ENCODE measurements at regions not wholly inside any gene's neighbourhood (a gene's known extent, or its start where the extent isn't known, plus 50 kb on each side); places are given as distances from the start of the nearest gene placed in this dataset.
"Not testable (repeated sequence)": the region's sequence is repeated elsewhere in the genome, so short reads cannot be mapped to it uniquely, and the experiment has no call there.

DNA sequence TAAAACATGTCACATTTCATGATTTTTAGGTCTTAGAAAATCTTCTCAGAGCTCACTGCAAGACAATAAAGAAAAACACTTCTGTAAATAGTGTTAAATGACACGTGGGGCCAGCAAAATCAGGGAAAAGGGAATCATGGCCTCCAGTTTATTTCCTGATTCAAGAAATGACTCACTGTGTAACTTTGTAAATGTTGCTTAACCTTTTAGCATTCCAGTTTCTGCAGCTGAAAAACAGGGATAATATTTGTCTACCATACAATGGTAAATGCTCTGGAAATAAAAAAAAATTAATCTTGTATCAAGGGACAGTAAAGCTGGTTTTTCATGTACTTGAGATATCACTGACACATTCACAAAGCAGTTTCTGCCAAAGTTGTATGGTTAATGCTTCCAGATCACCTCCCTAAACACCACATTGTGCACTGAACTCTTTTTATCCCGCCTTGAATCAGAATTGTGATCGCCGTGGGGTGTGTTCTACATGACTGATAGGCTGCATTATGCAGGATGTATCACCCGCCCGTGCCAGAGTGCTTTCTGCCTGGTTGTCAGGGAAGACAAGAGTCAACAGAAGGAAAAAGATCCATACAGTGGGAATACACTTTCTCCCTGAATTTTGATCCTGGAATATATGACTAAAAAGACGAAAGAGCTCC lies 238.8 kb downstream of the IKZF2 start:
- no peak for DNase-seq

DNA sequence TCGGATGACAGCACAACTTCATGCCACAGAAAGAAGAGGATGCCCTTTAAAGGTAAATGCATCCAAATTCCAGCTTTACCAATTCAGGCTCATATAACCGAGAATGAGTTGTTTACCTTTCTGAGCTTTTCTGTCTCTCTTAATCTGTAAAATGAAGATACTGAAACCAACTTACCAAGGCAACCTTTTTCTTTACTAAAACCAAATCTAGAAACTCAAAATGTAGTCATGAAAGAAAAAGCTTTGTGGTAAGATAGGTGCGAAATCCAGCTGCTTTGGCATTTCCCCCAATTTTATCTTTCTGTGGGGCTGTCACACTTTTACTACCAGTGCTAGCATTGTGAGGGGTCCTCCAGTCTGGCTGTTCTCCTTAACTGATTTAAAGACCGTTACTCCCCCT lies 240.4 kb downstream of the IKZF2 start:
- no peak for DNase-seq

DNA sequence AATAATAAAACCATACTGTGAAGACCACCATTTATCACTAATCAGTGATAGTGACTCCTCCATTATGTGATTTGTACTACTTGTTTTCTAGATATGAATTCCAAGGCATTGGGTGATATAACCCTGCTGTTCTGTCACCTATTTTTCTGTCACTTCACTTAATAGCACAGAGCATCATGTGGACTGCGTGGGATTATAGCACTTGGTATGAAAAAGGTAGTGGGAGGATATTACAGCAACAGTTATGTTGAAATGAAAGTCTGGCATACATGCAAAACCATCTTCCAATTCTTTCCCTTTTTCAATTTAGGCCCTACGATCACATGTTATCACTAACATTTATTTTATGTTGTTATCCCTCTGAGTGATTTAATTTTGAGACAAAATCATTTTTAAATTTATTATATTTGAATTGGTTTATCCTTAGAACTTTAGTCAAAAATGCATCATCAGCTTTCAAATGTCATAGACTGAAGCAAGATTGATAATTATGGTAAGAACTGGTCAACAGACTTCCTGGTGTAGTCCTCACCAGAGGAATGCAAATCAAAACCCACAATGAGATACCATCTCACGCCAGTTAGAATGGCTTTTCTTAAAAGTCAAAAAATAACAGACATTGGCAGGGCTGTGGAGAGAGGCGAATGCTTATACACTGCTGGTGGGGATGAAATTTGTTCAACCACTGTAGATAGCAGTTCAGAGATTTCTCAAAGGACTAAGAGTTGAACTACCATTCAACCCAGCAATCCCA lies 242.6 kb downstream of the IKZF2 start:
- DNase-seq, result no peak

DNA sequence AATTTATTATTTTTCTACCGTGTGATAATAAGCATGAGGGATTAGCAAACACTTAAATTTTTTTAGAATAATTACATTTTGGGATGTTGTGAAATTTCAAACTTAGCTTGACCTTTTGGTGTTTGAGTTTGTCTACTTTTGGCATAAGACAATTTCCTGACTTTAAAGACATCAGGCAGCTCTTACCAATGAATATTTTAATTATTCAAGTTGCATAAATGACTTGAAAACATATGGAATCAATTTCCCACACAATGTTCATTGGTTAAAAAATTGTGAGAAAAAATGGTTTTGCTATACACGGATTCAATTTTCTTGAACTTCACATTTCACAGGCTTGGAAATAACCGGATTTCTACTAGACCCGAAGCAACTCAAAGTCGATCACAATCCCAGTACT lies 243.4 kb downstream of the IKZF2 start:
- no peak for DNase-seq

DNA sequence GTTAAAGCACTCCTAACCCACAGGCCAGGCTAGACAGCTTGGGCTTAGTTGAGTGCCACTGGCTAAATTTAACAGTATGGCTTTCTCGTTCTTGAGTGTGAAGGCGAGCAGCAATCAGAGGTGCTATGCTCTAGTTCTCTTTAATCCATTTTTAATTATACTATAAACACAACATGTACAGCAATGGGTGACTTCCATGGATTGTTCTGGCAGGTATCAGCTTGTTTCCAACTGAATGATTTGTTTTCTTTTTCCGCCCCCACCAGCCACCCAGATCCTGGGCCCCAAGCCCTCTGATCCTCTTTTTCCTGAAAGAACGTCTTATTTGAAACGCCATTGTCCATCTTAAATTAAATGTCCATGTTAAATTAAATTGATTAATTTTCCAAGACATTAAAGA lies 244.8 kb downstream of the IKZF2 start:
- DNase-seq, result no peak

DNA sequence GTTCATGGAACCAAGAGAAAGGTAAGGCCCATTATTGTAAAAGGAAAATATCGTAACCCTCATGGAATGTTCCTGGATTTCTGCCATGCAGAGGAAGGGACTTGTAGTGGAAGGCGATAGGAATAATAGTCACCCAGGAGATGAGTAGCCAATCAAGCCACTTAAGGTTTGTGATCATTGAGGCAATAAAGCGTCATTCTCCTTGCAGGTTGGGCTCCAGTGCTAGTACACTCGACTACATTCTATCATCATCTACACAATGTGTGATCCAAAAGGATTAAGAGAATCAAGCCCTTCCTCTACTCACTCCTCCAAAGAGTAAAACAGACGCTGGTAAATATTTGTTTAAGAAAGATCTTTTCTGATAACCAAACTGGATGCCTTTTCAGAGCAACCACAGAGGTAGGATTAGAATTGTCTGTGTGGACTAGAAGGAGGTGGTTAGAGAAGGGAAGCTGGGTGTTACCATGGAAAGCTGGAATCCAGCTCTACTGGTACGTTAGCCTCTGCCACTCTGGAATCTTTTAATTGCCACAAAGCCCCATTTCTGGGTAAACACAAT lies 245.7 kb downstream of the IKZF2 start:
- DNase-seq, result no peak

DNA sequence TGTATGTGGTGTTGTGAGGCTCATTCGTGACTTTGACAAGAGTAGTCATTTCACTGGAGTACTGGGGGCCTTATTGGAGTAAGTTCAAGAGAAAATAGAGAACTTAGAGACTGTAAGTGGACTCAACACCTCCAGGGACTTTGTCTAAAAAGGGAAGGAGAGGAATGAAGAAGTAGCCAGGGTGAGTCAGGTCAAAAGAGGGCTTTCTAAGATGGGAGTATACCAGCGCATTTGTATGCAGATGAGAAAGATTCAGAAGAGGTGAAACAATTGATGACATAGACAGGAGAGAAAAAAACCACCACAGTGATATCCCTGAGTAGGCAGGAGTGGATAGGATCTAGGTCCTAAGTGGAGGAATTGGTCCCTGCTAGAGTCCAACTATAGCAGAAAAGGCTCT lies 246.8 kb downstream of the IKZF2 start:
- DNase-seq, result no peak

DNA sequence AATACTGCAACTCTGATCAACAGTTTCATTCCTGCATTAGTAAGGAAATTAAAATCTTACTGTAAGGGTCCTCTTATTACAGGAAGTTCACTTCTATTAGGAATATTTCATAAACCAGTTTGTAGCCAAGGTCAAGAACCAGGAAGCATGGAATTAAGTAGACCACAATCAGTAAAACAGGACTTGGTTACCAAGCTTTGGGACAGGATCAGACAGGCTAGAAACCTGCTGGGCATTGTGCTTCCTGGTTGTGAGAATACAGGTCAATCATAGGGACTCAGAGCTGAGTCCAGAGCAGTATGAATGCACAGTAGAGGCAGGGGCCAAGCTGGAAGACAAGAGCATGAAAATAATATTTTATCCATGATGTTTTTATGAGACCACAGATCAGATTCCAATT lies 248.0 kb downstream of the IKZF2 start:
- no peak for DNase-seq

DNA sequence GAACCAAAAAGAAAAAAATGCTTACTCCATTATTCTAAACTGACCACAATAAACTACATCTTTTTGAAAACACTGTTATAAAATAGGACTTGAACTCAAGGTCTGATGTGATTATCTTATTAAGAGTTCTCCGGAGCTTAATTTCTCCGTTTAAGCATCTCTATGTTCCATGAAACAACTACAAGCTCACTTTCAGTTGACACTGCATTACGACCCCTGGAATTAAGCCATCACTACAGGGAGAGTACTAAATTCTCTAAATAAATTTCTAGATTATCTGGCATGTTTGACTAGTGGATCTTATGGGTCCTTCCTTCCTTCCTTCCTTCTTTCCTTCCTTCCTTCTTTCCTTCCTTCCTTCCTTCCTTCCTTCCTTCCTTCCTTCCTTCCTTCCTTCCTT lies 249.0 kb downstream of the IKZF2 start:
- no peak for DNase-seq

DNA sequence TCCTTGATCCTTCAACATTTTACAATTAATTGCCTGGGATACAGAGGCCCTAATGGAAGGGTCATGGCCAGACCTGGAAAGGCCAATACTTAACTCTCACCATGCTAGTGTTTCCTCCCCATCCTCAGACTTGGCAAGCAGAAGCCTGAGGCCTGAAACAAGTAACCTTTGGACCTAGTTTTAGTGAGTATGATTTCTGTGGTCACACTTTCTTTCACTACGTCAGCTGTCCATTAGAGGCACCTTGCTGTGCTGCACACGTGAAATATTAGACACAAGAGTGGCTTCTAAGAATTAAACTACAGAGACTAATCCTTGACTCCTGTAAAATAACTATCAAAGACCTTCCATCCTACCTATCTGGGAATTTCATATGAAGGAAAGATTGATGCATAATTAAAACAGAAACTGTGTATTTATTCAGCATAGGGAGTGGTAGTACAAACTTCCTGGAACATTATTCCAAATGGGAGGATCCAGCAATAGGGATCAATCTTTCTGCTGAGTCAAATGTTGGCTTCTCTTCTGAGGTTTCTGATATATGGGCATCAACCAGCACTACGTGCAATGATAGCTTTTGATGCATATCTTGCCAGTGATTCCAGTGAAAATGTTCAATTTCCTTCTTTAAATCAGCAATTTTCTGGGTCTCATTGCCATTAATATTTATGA lies 249.7 kb downstream of the IKZF2 start:
- no peak for DNase-seq

DNA sequence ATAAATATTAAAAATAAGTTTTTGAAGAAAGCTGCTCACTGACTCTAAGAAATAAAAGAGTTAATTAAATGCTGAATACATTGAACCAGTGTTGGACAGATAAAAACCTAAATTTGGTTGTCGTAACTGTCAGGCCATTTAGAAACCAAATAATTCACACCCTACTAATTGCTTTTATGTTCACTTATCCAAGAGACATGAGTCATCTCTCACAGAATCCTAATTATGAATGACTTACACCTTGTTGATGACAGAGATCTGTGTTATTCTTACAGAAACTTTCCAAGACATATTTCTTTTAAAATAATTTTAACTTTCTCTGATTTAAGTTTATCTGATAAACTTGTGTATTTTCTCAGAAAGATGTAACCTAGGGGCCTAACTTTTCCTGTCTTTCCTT lies 250.7 kb downstream of the IKZF2 start:
- DNase-seq, result no peak

DNA sequence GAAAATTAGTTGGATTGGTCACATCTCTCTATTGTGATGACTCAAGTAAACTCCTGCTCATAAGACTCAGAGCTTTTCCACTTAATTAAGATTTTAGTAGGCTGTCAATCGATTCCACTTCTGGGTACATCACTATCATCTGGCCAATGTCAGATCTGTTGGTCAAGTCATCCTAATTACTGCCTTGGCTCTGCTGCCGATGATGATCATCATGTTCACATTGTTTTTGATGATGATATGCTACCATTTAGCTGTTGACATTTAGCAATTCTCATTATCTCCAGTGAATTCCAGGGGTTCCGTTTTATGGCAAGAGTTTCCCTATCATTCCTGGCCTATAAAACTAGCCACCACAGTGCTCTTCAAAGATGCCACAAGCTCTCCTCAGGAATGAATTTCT lies 253.4 kb downstream of the IKZF2 start:
- no peak for DNase-seq

DNA sequence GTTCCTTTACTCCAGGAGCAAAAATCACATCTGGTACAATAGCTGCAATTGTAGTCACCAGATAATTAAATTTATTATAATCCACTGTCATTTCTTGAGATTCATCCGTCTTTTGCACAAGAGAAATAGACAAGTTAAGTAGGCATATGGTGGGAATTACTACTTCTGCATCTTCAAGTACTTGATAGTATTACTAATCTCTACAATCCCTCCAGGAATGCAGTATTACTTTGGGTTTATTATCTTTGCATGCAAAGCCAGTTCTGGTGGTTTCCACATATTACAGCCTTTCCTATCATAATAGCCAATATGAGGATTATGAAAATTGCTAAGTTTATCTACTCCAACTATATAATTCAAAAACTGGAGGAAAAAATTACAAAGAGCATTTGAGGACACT lies 254.1 kb downstream of the IKZF2 start:
- DNase-seq, result no peak

DNA sequence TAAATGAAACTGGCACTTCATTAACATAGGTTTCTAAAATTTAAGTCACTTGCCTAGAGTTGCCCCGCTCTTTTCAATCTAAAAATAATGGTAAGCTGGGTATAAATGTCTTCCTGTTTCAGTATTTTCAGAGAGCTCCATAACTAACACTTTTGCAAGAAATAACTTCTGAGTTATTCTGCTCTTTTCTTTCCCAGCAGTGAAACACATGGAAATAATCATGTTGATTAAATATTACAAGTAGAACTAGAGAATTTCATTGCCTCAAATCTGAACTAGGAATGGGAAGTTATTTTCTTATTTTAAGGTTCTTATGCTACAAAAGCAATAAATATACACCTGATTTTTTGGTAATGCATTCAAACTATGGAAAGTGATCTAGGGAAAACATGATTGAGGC lies 257.4 kb downstream of the IKZF2 start:
- no peak for DNase-seq

DNA sequence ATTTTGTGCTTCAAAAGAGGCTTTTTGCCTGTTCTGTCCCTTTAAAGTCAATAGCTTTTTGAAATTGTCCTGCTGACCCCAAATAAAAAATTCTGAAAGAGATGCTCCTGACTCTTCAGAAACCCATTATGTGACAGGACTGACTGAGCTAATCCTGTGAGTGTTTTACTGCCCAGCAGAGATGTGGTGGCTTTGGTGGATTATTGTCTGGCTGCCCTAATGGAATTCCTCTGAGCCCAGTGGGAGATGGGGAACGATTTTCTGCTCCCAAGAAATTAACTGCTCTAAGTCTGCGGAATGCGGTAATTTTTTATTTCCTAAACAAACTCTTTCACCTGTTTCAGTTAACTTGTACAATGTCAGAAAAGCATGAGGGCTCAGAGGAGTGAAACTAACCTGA lies 258.2 kb downstream of the IKZF2 start:
- DNase-seq, result no peak

DNA sequence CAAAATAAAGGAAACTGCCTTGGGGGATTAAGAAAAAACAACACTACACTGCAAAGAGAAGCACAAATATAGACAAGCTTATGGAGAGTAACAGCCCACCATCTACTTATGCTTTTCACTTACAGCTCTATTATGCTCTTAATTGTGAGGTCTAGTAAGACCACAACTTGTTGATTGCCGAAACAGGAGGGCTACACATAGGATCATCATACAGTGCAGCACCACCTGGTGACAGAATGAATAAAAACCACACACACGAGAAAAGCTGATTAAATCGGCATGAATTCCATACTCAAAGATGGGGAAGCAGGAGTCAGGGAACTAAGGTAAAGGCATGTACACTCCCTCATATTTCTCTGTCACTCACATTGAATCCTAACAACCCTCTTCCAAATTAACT lies 259.2 kb downstream of the IKZF2 start:
- no peak for DNase-seq

DNA sequence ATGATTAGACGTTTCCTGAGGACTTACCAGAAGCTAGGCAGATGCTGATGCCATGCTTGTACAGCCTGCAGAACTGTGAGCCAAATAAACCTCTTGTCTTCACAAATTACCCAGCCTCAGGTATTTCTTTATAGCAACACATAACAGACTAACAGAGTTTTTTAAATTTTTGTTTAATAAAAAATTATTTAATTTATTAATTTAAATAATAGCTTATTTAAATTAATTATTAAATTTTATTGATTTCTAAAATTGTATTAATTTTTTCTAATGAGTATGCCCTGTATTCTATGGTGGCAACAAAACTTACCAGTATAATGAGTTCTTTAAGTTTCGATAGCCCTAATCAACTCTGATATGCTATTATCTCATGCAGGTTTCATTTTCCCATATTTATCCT lies 259.8 kb downstream of the IKZF2 start:
- DNase-seq, result no peak

DNA sequence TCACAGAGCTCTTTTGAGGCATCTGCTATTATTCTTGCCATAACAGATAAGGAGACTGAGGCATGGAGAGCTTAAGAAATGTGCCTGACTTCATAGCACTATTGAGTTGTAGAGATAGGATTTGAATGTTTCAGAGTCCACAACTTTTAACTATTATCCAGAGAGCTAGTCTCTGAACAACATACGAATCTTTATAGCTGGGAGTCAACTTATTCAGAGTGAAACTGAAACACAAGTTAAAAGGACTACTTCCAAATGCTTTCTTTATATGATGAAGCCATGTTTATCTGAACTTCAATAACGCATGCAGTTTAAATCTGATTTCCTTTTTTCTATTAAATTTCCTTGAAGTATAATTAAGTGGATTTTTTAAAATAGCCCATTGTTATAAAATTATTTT lies 268.8 kb downstream of the IKZF2 start:
- no peak for DNase-seq

DNA sequence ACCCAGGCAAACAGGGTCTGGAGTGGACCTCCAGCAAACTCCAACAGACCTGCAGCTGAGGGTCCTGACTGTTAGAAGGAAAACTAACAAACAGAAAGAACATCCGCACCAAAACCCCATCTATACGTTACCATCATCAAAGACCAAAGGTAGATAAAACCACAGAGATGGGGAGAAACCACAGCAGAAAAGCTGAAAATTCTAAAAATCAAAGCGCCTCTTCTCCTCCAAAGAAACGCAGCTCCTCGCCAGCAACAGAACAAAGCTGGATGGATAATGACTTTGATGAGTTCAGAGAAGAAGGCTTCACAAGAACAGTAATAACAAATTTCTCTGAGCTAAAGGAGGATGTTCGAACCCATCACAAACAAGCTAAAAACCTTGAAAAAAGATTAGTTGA lies 274.9 kb downstream of the IKZF2 start:
- DNase-seq, result not testable (repeated sequence)

DNA sequence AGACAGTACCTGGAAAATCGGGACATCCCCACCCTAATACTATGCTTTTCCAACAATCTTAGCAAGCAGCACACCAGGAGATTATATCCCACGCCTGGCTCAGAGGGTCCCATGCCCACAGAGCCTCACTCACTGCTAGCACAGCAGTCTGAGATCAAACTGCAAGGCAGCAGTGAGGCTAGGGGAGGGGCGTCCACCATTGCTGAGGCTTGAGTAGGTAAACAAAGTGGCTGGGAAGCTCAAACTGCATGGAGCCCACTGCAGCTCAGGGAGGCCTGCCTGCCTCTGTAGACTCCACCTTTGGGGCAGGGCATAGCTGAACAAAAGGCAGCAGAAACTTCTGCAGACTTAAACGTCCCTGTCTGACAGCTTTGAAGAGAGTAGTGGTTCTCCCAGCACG lies 275.5 kb downstream of the IKZF2 start:
- DNase-seq, result not testable (repeated sequence)

DNA sequence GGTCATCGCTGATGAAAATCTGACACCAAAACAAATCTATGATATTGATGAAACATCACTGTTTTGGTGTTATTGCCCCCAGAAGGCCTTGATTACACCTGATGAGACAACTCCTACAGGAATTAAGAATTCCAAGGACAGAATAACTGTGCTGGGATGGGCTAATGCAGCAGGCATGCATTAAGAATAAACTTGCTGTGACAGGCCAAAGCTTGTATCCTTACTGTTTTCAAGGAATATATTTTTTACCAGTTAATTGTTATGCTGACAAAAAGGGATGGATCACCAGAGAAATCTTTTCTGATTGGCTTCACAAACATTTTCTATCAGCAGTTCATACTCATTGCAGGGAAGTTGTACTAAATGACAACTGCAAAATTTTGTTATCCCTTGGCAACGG lies 278.2 kb downstream of the IKZF2 start:
- DNase-seq, result no peak

DNA sequence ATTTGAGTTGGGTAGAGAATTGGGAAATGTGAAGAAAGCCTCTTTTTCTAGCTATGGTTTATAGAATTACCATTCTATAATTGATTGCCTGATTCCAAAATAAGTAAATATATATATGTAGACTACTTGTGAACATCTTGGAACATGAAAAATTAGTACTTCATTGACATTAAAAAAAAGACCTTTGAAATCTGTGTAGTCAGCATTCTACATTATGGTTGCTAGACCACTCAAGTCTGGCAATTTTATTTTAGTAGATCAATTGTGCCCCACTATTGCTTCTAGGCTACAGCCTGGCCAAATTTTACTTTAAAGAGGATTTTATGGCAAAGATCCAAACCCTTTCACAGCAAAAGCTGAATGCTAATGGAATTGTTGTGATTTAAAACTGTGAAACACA lies 279.8 kb downstream of the IKZF2 start:
- no peak for DNase-seq

DNA sequence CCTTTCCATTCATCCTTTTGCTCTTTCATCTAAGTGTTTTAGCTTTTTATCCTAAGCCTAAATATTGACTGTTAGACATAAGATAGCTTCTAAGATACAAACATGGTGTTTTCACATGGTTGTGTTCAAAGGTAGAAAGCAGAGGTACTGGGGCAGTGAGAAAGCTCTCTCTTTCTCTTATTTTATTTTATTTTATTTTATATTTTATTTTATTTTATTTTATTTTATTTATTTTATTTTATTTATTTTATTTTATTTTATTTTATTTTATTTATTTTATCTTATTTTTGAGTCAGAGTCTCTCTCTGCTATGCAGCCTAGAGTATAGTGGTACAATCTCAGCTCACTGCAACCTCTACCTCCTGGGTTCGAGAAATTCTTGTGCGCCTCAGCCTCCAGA lies 287.2 kb downstream of the IKZF2 start:
- no peak for DNase-seq

DNA sequence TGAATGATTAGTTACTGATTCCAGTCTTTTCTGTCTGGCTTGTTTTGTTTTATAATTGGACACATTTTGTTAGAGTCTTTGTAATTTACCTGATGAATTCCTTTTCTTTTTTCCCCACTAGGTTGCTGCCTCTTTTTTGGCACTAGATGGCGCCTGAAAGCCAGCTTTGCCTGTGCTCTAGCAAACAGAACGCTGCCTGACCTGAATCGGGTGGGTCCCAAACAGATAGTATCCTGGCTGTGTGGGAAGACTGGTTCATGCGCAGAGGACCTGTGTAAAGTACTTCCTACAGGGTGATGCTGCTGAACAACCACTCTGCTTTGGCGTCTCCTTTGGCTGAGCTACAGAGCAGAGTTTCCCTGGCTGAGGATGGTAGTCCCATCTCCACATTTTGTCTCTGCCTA lies 288.2 kb downstream of the IKZF2 start:
- DNase-seq, result peak; percentile 4
